LNCaP clone FGC (cell line): ENCODE measurements at regions not wholly inside any gene's neighbourhood (a gene's known extent, or its start where the extent isn't known, plus 50 kb on each side); places are given as distances from the start of the nearest gene placed in this dataset.
"Not testable (repeated sequence)": the region's sequence is repeated elsewhere in the genome, so short reads cannot be mapped to it uniquely, and the experiment has no call there.

ENCODE experiments used
- DNase-seq: peaks from one replicate; pipeline ENCODE4 v3.0.0-alpha.2; 2011; ENCODE audit warnings: low read depth
- H3K4me3 ChIP-seq: 2 replicates; pipeline ENCODE4 v1.5.1; 2011; ENCODE audit warnings: mild to moderate bottlenecking, low read depth, low read length, control low read depth
- CTCF ChIP-seq: IDR thresholded peaks from 2 replicates; pipeline ENCODE4 v1.5.1; 2012; ENCODE audit warnings: mild to moderate bottlenecking; ENCODE audit not compliant: control insufficient read depth, insufficient read depth; ENCODE audit errors: extremely low read depth

- TF ChIP-seq CTCF, result no peak
- DNase-seq, result no peak
Measured at GRCh38 chr19:28135825-28136224, 1077.1 kb downstream of the UQCRFS1 start.

GRCh38 chr19:28134311-28134710 lies 1078.6 kb downstream of the UQCRFS1 start:
- no peak for TF ChIP-seq CTCF
- DNase-seq, result no peak
- no peak overlapping the region for H3K4me3 ChIP-seq

More at GRCh38 chr19:28135825-28136224, 1077.1 kb downstream of the UQCRFS1 start:
- H3K4me3 ChIP-seq, result no peak overlapping the region

GRCh38 chr19:28130881-28131280 lies 1082.1 kb downstream of the UQCRFS1 start:
- not testable (repeated sequence) for H3K4me3 ChIP-seq, DNase-seq

- no peak for TF ChIP-seq CTCF
- no peak overlapping the region for H3K4me3 ChIP-seq
- DNase-seq, result no peak
Measured at GRCh38 chr19:28130066-28130511, 1082.9 kb downstream of the UQCRFS1 start.

DNA sequence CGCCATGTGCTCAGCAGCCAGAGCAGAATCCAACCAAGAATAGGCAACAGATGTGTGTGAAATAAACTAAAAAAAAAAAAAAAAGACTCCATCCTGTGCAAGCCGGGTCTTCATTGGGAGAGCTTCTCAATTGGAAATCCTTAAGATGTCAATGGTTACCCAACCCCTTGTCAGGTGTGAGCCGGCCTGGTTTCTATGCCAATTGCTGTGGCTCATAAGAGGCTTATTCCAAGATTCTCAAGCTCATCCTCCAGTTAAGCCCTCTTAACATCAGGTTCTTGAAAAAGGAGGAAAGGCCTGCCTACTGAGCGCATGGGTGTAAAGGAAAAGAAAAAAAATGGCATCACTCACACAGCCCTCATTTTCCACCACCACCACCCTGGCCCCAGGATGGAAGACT lies 1084.6 kb downstream of the UQCRFS1 start:
- TF ChIP-seq CTCF, result no peak
- H3K4me3 ChIP-seq, result no peak overlapping the region
- no peak for DNase-seq

- no peak overlapping the region for H3K4me3 ChIP-seq
- TF ChIP-seq CTCF, result no peak
- DNase-seq, result no peak
Measured at GRCh38 chr19:28126135-28126898, 1086.6 kb downstream of the UQCRFS1 start.

DNA sequence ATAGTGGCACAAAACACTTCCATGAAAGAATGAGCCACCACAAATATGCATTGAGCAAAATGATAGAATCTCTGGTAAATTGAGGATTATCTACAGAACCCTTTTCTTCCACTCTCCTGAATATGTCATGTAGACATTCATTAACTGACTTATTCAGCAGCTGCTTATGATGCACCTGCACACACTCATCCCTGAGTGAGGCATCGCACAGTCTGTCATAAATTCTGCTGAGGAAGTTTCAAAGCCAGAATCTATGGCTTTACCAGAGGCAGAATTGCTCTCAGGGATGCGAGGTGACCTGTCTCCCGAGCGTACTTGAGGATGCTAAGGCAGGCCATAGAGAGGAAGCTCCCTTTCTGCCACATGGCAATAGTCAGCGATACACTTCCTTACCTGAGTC lies 1090.2 kb downstream of the UQCRFS1 start:
- TF ChIP-seq CTCF, result no peak
- no peak for DNase-seq
- H3K4me3 ChIP-seq, result no peak overlapping the region
